Stimulated activated CD4-positive, alpha-beta T cell treated with anti-CD3 and anti-CD28 coated beads, Interleukin-12 subunit alpha, Interleukin-12 subunit beta, amount 100 ng/mL, for 24 hours (primary cell): ENCODE measurements at regions not wholly inside any gene's neighbourhood (a gene's known extent, or its start where the extent isn't known, plus 50 kb on each side); places are given as distances from the start of the nearest gene placed in this dataset.

ENCODE experiments used
- DNase-seq, 2 experiments: peaks; one replicate each; pipeline ENCODE4 v3.0.0-alpha.2; 2020; ENCODE audit warnings: low read depth in 2 of 2

- DNase-seq, result no peak
Measured at GRCh38 chr2:220849433-220849832, 722.7 kb downstream of the EPHA4 start.

- DNase-seq, result no peak
Measured at GRCh38 chr2:220850116-220850515, 722.0 kb downstream of the EPHA4 start.

DNA sequence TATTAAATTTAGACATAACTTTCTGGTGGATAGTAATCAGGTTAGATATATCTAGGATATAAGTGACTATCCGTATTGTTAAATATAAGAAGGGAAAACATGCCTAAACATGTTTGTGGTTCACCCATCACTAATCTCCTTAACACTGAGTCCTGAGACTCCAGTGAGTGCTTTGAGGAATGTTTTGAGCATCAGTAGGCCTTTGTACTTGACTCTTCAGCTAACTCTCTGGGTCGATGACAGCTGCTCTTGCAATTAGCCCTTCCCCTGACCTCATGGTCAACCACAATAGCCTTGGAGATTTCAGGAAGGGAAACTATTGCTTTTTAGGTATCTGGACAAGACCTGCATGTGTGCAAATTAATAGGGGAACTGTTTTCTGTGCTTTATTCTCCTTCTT is 716.8 kb downstream of the EPHA4 start:
- DNase-seq, result no peak

DNA sequence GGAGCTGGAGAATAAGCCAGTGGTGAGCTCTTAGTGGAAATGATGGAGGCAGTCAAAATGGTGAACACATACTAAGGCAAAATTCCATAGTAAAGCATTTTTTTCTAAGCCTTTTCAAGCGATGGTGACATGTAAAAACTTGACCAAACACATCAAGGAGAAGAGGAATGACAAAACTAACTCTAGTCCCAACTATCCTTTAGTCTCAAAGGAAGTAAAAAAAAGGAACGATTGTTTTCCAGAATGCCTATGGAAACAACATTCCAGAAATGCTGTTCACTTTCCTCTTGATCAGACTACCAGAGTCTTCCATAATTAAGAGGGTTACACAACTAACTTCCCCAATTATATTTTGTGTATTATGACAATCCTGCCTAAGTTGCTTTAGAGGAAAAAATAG is 715.6 kb downstream of the EPHA4 start:
- DNase-seq, result no peak

DNA sequence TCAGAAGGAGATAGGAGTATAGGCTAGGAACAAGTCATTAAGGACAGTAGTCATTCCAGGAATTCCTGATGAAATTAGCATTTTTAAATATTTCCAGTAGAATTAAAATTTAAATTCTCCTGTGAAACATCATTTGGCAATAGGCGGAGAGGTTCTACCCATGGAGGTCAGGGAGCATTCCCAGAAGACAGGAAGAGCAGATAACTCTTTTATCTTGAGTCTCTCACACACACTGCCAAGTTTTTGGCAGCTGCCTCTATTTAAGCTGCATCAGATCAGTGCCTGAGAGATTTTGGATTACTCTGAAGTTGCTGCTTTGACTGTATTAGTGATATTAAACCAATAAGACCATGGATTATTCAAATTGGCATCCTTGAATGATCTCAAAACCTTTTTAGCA is 714.7 kb downstream of the EPHA4 start:
- DNase-seq, result no peak

GRCh38 chr2:220858101-220858500 is 714.0 kb downstream of the EPHA4 start:
- DNase-seq, result no peak

DNA sequence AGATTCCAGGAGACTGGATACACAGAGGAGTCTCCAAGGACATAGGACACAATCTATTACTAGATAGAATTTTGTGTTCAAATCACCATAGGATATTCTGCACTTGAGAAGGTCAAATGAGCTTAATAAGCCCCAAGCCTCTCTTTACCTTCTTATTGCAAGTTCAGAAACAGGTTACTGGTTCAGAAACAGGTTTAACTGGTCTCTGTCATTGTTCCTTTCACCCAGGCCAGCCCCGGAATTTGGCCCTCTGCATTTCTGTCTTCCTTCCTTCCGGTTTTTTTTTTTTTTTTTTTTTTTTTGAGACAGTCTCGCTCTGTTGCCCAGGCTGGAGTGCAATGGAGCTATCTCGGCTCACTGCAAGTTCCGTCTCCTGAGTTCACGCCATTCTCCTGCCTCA is 700.2 kb downstream of the EPHA4 start:
- DNase-seq, result no peak

DNA sequence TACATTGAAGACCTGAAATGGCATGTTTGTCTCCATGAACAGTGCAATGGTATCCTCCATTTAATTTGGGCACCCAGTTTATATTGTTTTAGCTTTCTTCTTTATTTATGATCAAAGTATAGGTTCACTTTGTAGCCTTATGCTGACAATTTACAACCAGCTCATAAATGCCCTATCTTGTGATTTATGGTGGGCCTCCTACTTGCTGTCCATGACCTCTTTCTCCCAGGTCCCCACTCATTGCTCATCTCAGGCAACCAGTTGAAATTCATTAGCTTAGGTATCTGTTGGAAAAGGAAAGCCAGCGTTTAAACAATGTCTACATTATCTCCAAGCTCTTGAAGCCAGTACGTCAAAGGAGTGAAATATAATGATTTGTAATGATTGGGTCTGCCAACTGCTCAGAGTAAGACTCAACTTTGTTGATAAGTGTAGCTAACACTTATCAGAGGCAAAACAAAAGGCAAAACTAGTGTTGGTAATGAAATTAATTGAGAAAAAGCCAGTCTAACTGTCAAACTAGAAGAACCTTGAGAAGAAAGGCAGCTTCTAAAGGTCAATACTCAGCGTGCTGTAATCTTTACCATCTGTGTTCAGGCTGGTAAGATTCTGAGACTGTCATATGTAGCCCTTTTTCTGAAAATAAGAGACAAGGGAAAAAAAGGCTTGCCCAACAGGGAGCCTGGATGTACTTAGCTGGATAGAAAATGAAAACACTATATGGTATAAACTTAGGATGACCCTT is 695.9 kb downstream of the EPHA4 start:
- DNase-seq, result no peak

DNA sequence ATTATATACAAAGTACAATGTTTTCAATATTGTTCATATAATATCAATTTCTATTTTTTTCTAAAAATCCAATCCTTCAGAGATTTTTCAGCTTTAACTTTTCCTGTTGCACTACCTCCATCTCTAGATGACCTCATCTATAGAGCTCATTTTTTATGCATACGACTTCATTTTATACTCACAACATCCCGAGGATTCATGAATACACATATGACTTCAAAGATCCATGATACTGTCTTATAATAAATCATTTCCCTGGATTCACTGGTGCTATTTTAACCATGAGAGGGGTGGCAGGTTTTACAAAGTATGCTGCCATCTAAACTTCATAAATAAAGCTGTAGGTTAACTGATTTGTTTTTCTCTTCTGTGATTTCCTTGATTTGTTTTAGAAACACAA is 694.6 kb downstream of the EPHA4 start:
- DNase-seq, result no peak

DNA sequence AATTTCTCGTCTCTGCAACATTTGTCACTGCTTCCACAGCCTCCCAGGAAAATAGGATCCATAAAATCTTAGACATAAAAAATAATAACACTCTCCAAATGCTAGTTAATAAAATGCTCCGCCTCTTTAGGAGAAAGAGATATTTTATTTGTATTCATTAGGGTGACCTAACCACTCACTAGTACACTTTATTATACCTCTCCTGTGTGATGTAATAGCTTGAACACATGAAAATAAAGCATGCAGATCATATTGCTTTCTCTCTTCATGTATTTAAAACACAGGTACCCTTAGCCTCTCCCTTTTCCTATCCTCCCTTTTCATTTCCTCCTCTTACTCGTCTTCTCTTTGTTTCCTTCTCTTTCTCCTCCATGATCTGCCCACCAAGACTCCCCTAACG is 694.2 kb downstream of the EPHA4 start:
- no peak for DNase-seq

DNA sequence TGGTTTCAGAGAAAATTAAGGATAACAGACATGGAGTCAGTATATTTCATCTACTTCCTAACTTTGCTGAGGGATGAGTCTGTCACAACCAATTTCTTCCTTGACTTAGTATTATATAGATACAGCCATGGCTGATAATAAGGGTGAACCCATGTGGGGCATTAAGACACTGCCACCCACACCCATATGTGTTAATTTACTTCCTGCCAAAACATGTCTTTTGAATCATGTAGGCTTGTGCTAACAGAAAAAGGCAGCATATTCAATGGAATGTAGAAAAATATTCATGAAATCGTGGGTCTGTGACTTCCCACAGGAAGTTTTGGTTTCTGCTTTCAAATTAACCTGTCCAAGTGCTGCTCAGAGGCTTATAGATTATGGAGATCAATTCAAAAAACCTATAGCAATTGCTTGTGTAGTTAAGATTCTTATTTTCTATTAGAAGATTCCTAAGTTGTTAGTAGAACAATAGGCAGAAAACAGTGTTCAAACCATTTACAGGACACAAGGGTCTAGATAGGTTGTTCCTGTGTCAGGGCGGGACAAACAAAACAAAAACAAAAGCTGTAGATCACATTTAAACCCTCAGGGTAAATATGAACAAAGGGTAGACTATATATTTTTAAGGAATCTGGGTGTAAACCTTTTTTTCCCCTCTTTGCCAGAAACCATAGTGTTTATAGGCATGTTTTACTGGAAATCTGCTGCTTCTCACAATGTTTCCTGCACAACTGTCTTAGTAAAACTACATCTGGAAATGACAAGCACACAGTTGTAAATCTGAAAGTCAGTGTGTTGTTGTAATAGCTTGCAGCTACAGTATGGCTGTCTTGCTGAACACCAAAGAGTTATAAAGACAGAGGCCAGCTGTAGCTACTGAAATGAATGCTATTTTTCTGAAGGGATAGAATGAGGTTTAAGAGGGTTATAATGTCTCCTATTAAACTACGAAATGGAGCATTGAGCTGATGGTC is 691.2 kb downstream of the EPHA4 start:
- DNase-seq, result no peak

DNA sequence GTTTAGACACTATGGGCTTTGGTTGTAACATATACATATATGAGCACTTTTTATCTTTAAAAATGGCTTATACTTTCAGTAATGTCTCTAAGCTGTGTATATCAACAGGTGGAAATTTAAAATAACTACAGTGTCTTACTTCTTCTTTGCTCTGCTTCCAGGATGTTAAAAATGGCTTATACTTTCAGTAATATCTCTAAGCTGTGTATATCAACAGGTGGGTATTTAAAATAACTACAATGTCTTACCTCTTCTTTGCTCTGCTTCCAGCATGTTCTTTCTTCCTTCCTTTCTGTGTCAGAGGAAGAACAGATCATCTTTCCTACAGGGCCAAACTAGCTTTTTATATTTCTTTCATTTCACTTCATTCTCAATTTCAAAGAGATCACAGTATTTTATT is 689.6 kb downstream of the EPHA4 start:
- no peak for DNase-seq

GRCh38 chr2:220885593-220885992 is 686.5 kb downstream of the EPHA4 start:
- no peak for DNase-seq

DNA sequence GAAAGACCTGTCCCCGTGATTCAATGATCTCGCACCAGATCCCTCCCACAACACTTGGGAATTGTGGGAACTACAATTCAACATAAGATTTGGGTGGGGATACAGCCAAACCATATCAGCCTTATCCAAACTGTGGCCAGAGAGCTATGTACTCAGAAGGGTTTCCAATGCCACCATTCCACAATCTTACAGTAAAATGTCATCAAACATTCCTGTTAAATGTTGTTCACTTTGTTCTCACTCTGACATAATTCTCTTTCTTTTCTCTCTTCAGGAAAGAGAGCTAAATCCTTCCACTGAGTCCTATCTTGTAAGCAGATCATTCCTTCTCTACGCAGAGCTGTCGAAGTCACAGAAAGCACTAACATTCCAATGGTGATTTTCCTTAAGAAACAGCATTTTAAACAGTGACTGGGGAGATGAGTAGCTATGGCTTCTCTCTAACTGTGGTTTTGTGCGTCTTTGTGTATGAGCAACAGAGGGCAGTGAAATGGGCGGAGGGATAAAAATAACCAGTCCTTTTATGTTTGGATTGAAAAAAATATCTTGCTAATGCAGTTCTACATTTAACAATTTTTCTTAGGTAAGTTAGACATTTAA is 684.7 kb downstream of the EPHA4 start:
- DNase-seq, result no peak

DNA sequence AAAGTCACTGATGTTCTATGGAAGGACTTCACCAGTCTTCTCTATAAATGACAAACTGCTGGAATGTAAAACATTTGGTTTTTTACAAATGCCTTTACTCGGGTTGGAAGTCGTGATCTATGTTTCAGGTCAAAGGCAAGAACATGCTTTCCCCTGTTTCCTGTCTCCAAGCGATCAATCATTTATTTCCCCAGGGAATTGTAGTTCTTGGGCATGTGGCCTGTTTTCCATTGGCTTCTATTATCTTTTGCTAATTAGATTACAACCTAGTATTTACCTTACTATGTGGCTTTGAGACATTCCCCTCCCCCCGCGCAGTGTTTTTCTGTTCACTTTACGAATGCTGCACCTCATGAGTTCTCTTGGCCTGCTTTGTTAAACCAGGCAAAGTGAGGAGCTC is 684.2 kb downstream of the EPHA4 start:
- DNase-seq, result no peak

- no peak for DNase-seq
Measured at GRCh38 chr2:220890931-220891330, 681.2 kb downstream of the EPHA4 start.

DNA sequence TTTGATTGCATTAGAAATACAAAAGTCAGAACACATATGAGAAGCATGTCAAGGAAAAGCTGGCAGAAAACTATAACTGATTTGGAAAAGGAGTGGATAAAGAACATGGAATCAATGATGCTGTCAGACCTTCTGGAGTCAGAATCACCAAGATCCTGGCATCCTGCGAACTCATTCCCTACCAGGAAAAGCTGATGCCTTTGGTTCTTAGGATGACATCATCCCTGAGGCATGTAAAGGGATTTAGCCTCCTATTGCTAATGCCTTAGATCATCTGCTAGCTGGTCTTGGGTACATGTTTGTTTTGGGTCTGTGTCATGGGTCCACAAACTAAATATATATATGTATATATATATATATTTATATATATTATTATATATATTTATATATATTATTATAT is 680.7 kb downstream of the EPHA4 start:
- no peak for DNase-seq

GRCh38 chr2:220892018-220892634 is 680.0 kb downstream of the EPHA4 start:
- DNase-seq, result no peak

DNA sequence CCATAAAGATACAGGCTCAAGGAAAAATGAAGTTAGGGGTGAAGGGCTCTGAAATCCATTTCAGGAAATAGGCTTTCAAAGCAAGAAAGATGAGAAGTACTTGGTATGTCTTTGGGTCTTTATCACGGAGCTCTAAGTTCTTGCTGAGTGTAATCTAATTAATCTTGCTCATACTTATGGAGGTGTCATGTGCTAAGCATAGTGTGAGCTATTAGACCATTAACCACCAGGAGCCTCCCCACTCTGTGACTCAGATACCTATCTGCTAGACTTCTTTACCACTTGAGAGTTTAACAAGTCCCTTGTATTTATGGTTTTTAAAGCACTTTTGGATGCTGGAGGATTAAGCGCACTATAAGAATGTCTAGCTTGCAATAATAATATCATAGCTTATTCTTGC is 678.7 kb downstream of the EPHA4 start:
- DNase-seq, result no peak

GRCh38 chr2:220894069-220894468 is 678.0 kb downstream of the EPHA4 start:
- DNase-seq, result no peak

DNA sequence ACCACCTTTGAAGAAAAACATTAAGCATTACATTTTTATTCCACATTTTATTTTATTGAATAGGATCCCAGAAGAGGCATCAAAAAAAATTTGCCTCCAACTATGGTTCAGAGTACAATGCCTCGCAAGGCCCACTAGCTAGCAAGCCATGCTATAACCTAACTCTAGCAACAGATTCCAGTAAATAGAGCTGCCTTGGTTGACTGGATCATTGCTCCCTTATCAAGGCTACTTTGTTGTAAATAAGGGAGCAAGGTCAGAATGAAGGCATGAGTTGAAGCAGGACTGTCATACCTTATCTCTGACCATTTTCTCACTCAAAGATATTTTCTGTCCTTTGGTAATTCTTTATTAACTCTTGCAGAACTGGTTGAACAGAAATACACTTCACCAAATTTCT is 672.6 kb downstream of the EPHA4 start:
- no peak for DNase-seq

DNA sequence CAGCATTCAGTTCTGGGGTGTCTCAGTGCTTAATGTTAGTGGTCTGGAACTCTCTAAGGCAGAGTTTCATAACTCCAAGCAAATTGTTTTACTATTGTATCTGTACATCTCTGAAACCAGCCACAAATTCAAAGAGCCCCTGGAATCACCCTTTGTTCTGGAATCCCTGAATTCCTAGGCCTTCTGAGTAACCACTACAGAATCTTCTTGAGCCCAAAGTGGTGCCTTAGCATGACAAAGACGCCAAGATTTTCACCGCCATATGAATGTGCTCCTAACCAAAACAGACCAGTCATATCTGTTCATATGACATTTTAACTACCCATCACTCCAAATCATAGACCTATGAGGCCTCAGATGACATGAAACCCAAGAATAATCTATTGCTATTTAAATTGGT is 668.1 kb downstream of the EPHA4 start:
- no peak for DNase-seq
